Ovary (tissue), 7 donors: ENCODE measurements at regions not wholly inside any gene's neighbourhood (a gene's known extent, or its start where the extent isn't known, plus 50 kb on each side); places are given as distances from the start of the nearest gene placed in this dataset.

ENCODE experiments used
- DNase-seq, 5 donors: peaks; one replicate each; pipeline ENCODE4 v3.0.0-alpha.2; 2019 to 2020
- H3K27ac ChIP-seq, 2 donors: fragments of 200-600 bp; one replicate each; pipeline versions ENCODE4 v1.5.1 to v1.8.0; 2019 to 2022
- H3K27me3 ChIP-seq: fragments of 200-600 bp; one replicate; pipeline ENCODE4 v1.8.0; 2022
- H3K36me3 ChIP-seq: fragments of 200-600 bp; sonication (generic); one replicate; pipeline ENCODE4 v1.5.1; 2019
- H3K4me1 ChIP-seq: one replicate; pipeline ENCODE4 v1.8.1; 2013; ENCODE audit warnings: mild to moderate bottlenecking, moderate library complexity; ENCODE audit not compliant: insufficient read depth
- H3K4me3 ChIP-seq: fragments of 200-600 bp; sonication (generic); one replicate; pipeline ENCODE4 v1.5.1; 2017
- H3K9me3 ChIP-seq, 2 donors: fragments of 200-600 bp in 1 of 2; sonication (generic) in 1 of 2; one replicate each; pipeline versions ENCODE4 v1.5.1 to v1.8.1; 2013 to 2019; ENCODE audit warnings: mild to moderate bottlenecking in 1 of 2, moderate library complexity in 1 of 2
- EP300 ChIP-seq: sonication (generic); formaldehyde crosslinking; IDR thresholded peaks from one replicate; pipeline ENCODE4 v1.6.1; 2017; ENCODE audit warnings: antibody characterized with exemption
- POLR2A ChIP-seq: fragments of 450-650 bp; IDR thresholded peaks from one replicate; pipeline ENCODE4 v1.6.1; 2017; ENCODE audit warnings: antibody characterized with exemption, mild to moderate bottlenecking, moderate library complexity
- WGBS, 3 donors: extraction: QIAGEN DNeasy Blood & Tissue Kit in 1 of 3; methylation state at CpG; one replicate each; pipeline versions ENCODE4 v1.1.5 to v1.1.7; 2013 to 2017; 5-methylcytosine and 5-hydroxymethylcytosine counted together
- intact Hi-C, 4 donors: fragments of 100-400 bp; cut with DNase I; formaldehyde crosslinking; loops; one replicate each; pipeline versions ENCODE4 v1.11.0 to v1.15.1; 2022 to 2023
- TF ChIP-seq, protein P1 (sequence below), 3 donors: fragments of 450-650 bp in 2 of 3; fragments of 200-600 bp in 1 of 3; IDR thresholded peaks; one replicate each; pipeline versions ENCODE4 v1.5.1 to v1.8.0; 2016 to 2022; ENCODE audit warnings: antibody characterized with exemption in 3 of 3, mild to moderate bottlenecking in 1 of 3
- donor health status: DM: no; HTN: no; CAD: no; lungs with moderate emphysema.
- donor health status: DM: no; HTN: no; CAD: no.
- donor health status: Bipolar disorder and iron deficiency.
- donor health status: DM: no; HTN: no; CAD: no.
- donor health status: DM: yes; HTN: yes; CAD: no.

- WGBS, 3 donors = 51 to 54% (median 52%) methylated on average over 3 of the region's 3 CpGs
- Histone ChIP-seq H3K4me1 (no peaks in the 10 kb centered on the region), H3K9me3 (no peaks in the 10 kb centered on the region), H3K27ac (no peak overlapping the region), H3K36me3 (no peaks in the 10 kb centered on the region), H3K27me3 (no peaks in the 10 kb centered on the region), H3K4me3 (no peak overlapping the region)
- DNase-seq = no peak
- no peak for TF ChIP-seq EP300
- no peak for TF ChIP-seq POLR2A
- TF ChIP-seq, protein P1, sequence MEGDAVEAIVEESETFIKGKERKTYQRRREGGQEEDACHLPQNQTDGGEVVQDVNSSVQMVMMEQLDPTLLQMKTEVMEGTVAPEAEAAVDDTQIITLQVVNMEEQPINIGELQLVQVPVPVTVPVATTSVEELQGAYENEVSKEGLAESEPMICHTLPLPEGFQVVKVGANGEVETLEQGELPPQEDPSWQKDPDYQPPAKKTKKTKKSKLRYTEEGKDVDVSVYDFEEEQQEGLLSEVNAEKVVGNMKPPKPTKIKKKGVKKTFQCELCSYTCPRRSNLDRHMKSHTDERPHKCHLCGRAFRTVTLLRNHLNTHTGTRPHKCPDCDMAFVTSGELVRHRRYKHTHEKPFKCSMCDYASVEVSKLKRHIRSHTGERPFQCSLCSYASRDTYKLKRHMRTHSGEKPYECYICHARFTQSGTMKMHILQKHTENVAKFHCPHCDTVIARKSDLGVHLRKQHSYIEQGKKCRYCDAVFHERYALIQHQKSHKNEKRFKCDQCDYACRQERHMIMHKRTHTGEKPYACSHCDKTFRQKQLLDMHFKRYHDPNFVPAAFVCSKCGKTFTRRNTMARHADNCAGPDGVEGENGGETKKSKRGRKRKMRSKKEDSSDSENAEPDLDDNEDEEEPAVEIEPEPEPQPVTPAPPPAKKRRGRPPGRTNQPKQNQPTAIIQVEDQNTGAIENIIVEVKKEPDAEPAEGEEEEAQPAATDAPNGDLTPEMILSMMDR (IDR thresholded peaks at IDR 0.05) = no peak
- intact Hi-C loops = no loop called here
Observed at GRCh38 chr4:14434916-14435315, 567.4 kb upstream of the CPEB2 start.

DNA sequence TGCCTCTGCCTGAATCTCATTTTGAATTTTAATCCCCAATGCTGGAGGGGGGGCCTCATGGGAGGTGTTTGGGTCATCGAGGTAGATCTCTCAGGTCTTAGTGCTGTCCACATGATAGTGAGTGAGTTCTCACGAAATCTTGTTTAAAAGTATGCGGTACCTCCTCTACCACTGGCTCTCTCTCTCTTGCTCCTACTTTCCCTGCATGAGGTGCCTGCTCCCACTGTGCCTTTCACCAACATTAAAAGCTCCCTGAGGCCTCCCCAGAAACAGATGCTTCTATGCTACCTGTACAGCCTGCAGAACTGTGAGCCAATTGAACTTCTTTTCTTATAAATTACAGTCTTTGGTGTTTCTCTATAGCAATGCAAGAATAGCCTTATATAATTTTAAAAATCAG lies 560.7 kb upstream of the CPEB2 start:
- no peaks in the 10 kb centered on the region for H3K36me3 ChIP-seq
- WGBS, 3 donors = 67 to 74% (median 70%) methylated on average over 3 of the region's 3 CpGs
- no peaks in the 10 kb centered on the region for H3K9me3 ChIP-seq
- no peaks in the 10 kb centered on the region for H3K27me3 ChIP-seq
- no peak overlapping the region for H3K4me3 ChIP-seq
- no peak overlapping the region for H3K27ac ChIP-seq
- TF ChIP-seq, protein P1 (IDR thresholded peaks at IDR 0.05) = no peak
- TF ChIP-seq POLR2A (no peak), EP300 (no peak)
- intact Hi-C loops = loop anchor here in 1 of 4 donors (5.0 kb wide), 1 partner anchor 136 kb away; no protein-coding TSS in a partner anchor
- DNase-seq = no peak
- H3K4me1 ChIP-seq = no peaks in the 10 kb centered on the region

GRCh38 chr4:14445882-14446281 lies 556.4 kb upstream of the CPEB2 start:
- no peak for DNase-seq
- intact Hi-C loops = no loop called here
- H3K4me3 ChIP-seq = no peak overlapping the region
- WGBS, 3 donors = 79 to 90% (median 83%) methylated on average over 2 of the region's 2 CpGs
- H3K4me1 ChIP-seq = no peaks in the 10 kb centered on the region
- no peak overlapping the region for H3K27ac ChIP-seq
- TF ChIP-seq EP300 = no peak
- TF ChIP-seq POLR2A = no peak
- TF ChIP-seq, protein P1 (IDR thresholded peaks at IDR 0.05) = no peak
- no peaks in the 10 kb centered on the region for H3K36me3 ChIP-seq
- H3K9me3 ChIP-seq = no peaks in the 10 kb centered on the region
- H3K27me3 ChIP-seq = no peaks in the 10 kb centered on the region

DNA sequence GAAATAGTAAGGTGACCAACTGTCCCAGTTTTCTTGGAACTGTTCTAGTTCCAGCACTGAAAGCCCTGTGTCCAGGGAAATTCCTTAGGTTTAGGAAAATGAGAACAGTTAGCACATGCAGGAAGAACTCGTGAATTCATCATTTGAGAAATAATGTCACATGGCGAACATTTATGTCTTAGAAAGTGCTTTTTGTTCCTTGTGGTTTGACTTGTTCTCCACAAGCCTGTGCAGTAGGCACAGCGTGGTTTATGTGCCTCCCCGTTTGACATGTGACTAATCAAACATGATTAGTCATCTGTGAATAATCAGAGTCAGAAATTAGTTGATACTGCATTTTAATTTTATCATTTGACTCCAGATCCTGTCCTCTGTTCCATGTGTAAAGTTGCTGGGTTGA lies 556.0 kb upstream of the CPEB2 start:
- intact Hi-C loops = no loop called here
- H3K27ac ChIP-seq = no peak overlapping the region
- WGBS, 3 donors = 44 to 53% (median 51%) methylated on average over 4 of the region's 4 CpGs

GRCh38 chr4:14446904-14447303 lies 555.4 kb upstream of the CPEB2 start:
- H3K9me3 ChIP-seq = no peaks in the 10 kb centered on the region
- no peaks in the 10 kb centered on the region for H3K36me3 ChIP-seq
- no peak overlapping the region for H3K27ac ChIP-seq
- 60 to 67% (median 66%) methylated on average over 5 of the region's 5 CpGs for WGBS, 3 donors
- no peaks in the 10 kb centered on the region for H3K27me3 ChIP-seq
- no peak overlapping the region for H3K4me3 ChIP-seq
- no peak for TF ChIP-seq POLR2A
- no peak for TF ChIP-seq EP300
- TF ChIP-seq, protein P1 (IDR thresholded peaks at IDR 0.05) = no peak
- H3K4me1 ChIP-seq = no peaks in the 10 kb centered on the region
- intact Hi-C loops = no loop called here
- DNase-seq = no peak

More for the DNA sequence above, 556.0 kb upstream of the CPEB2 start:
- Histone ChIP-seq H3K4me3 (no peak overlapping the region), H3K4me1 (no peaks in the 10 kb centered on the region), H3K36me3 (no peaks in the 10 kb centered on the region), H3K27me3 (no peaks in the 10 kb centered on the region), H3K9me3 (no peaks in the 10 kb centered on the region)
- TF ChIP-seq POLR2A (no peak), EP300 (no peak)
- DNase-seq = no peak
